ENCODE measurements at regions not wholly inside any gene's neighbourhood (a gene's known extent, or its start where the extent isn't known, plus 50 kb on each side); places are given as distances from the start of the nearest gene placed in this dataset.
"Not testable (repeated sequence)": the region's sequence is repeated elsewhere in the genome, so short reads cannot be mapped to it uniquely, and the experiment has no call there.

- 9% methylated on average over 7 of the region's 32 CpGs; no CpG with 5 or more reads in 1 of the 2 experiments for WGBS, 2 experiments (ENCODE audit: extremely low coverage in 1 of 2, insufficient coverage in 1 of 2, insufficient read length in 1 of 2, insufficient replicate concordance in 2 of 2, low coverage in 1 of 2, low lambda C conversion rate in 2 of 2, missing lambda C conversion rate in 1 of 2)
- TF ChIP-seq RBBP5 (IDR thresholded peaks at IDR 0.05; ENCODE audit: borderline replicate concordance, low read depth, low read length) = 0 out of 2 replicates have a peak, but pooled peaks have one; percentile 20
- H4K5ac ChIP-seq (ENCODE audit: insufficient read length, low read depth, low read length); H2BK120ac ChIP-seq (replicated peaks; ENCODE audit: low read depth, low read length); H2BK20ac ChIP-seq (ENCODE audit: low read length); H3K23ac ChIP-seq (ENCODE audit: insufficient read length); H3K4ac ChIP-seq (replicated peaks; ENCODE audit: insufficient read length, low read depth, low read length); H3K79me2 ChIP-seq (ENCODE audit: control insufficient read depth in 1 of 2, insufficient read depth in 2 of 2, low read length in 2 of 2); H3K27ac ChIP-seq (ENCODE audit: low read depth, low read length); H3K18ac ChIP-seq (ENCODE audit: extremely low read depth, low read length); H3K14ac ChIP-seq (ENCODE audit: insufficient read length); H2AK5ac ChIP-seq (ENCODE audit: low read depth, low read length); POLR2A ChIA-PET (ENCODE audit: partially characterized antibody); CTCF ChIA-PET (ENCODE audit: partially characterized antibody); H4K91ac ChIP-seq (replicated peaks; ENCODE audit: insufficient read length, low read length); H3K4me1 ChIP-seq (replicated peaks in 1 of 4; ENCODE audit: control insufficient read depth in 3 of 4, insufficient read depth in 4 of 4, low read length in 3 of 4); H3K23me2 ChIP-seq (ENCODE audit: low read depth, low read length); H2BK12ac ChIP-seq (ENCODE audit: low read depth, low read length); H2AFZ ChIP-seq (ENCODE audit: low read length); H4K8ac ChIP-seq (ENCODE audit: extremely low read depth, insufficient read depth, low read length); H3K9me3 ChIP-seq (ENCODE audit: insufficient read depth in 2 of 2, low read depth in 1 of 2, low read length in 1 of 2); H3K56ac ChIP-seq (replicated peaks; ENCODE audit: insufficient read length, low read depth, low read length); FAIRE-seq; H2BK15ac ChIP-seq (ENCODE audit: low read length); H2BK5ac ChIP-seq (ENCODE audit: low read depth, low read length); H3K79me1 ChIP-seq (ENCODE audit: low read depth, low read length); H4K20me1 ChIP-seq (replicated peaks in 1 of 2; ENCODE audit: control insufficient read depth in 1 of 2, insufficient read depth in 2 of 2, low read length in 2 of 2); H3K36me3 ChIP-seq (ENCODE audit: control insufficient read depth in 2 of 4, insufficient read depth in 4 of 4, low read length in 3 of 4): not testable (repeated sequence)
- peak in 1 of 2 experiments; percentile 56 for DNase-seq (ENCODE audit: low read depth in 1 of 2, low spot score in 2 of 2)
- H3K4me2 ChIP-seq (ENCODE audit: insufficient read depth in 1 of 2, low read depth in 2 of 2, low read length in 2 of 2) = peak overlapping the region; percentile 92 to 100
- H3K9ac ChIP-seq (replicated peaks in 1 of 4; ENCODE audit: extremely low read depth in 1 of 4, low read depth in 3 of 4, low read length in 3 of 4) = peak overlapping the region in 1 of 4 experiments; percentile 37; a peak in 1 of 7 replicates
- peaks cover 7 to 33% (median 25%) of the 10 kb centered on the region in 4 experiments for H3K27me3 ChIP-seq (replicated peaks in 1 of 4; ENCODE audit: control insufficient read depth in 3 of 4, extremely low read depth in 1 of 4, insufficient read depth in 3 of 4, low read length in 3 of 4)
- H3K4me3 ChIP-seq (ENCODE audit: extremely low read depth in 1 of 4, insufficient read depth in 2 of 4, low read depth in 3 of 4, low read length in 4 of 4) = peak overlapping the region; percentile 47 to 65 (median 59)
Observed at GRCh38 chr10:46105856-46106409, 59.9 kb upstream of the MSMB start.
